Upper lobe of left lung (tissue), 6 donors: ENCODE measurements at regions not wholly inside any gene's neighbourhood (a gene's known extent, or its start where the extent isn't known, plus 50 kb on each side); places are given as distances from the start of the nearest gene placed in this dataset.

ENCODE experiments used
- ATAC-seq, 2 donors: fragments of 200-7000 bp; cut with Tn5 transposase; one replicate each; pipeline ENCODE4 v1.9.1; 2022; ENCODE audit warnings: mild to moderate bottlenecking in 2 of 2, moderate library complexity in 2 of 2; ENCODE audit not compliant: low FRiP score in 2 of 2
- DNase-seq, 2 donors: peaks; one replicate each; pipeline ENCODE4 v3.0.0-alpha.2; 2019 to 2020
- H3K27ac ChIP-seq, 4 donors: fragments of 200-600 bp; sonication (generic); one replicate each; pipeline ENCODE4 v1.5.1; 2016 to 2019
- H3K27me3 ChIP-seq, 4 donors: fragments of 200-600 bp; sonication (generic); one replicate each; pipeline ENCODE4 v1.5.1; 2017 to 2019
- H3K36me3 ChIP-seq, 4 donors: fragments of 200-600 bp; sonication (generic); one replicate each; pipeline ENCODE4 v1.5.1; 2016 to 2019
- H3K4me1 ChIP-seq, 4 donors: fragments of 200-600 bp; sonication (generic); one replicate each; pipeline ENCODE4 v1.5.1; 2018 to 2019
- H3K4me3 ChIP-seq, 4 donors: fragments of 200-600 bp; sonication (generic); one replicate each; pipeline ENCODE4 v1.5.1; 2017 to 2019; ENCODE audit warnings: mild to moderate bottlenecking in 2 of 4, moderate library complexity in 1 of 4
- H3K9me3 ChIP-seq, 4 donors: fragments of 200-600 bp; sonication (generic); one replicate each; pipeline ENCODE4 v1.5.1; 2018 to 2019
- CTCF ChIP-seq, 6 experiments: fragments of 450-650 bp in 4 of 6; fragments of 200-600 bp in 2 of 6; sonication (generic) in 2 of 6; IDR thresholded peaks; one replicate each; pipeline ENCODE4 v1.5.1; 2016 to 2019; ENCODE audit warnings: antibody characterized with exemption in 6 of 6
- EP300 ChIP-seq, 4 donors: sonication (generic); formaldehyde crosslinking; IDR thresholded peaks; one replicate each; pipeline ENCODE4 v1.5.1; 2017; ENCODE audit warnings: antibody characterized with exemption in 4 of 4, control low read depth in 2 of 4
- POLR2A ChIP-seq, 4 donors: fragments of 450-650 bp; IDR thresholded peaks; one replicate each; pipeline ENCODE4 v1.5.1; 2016 to 2017; ENCODE audit warnings: antibody characterized with exemption in 4 of 4, mild to moderate bottlenecking in 2 of 4
- POLR2AphosphoS5 ChIP-seq, 2 donors: sonication (generic); formaldehyde crosslinking; IDR thresholded peaks; one replicate each; pipeline ENCODE4 v1.5.1; 2017; ENCODE audit warnings: antibody characterized with exemption in 2 of 2
- WGBS, 2 donors: methylation state at CpG; one replicate each; pipeline ENCODE4 v1.1.5; 2017 to 2018; 5-methylcytosine and 5-hydroxymethylcytosine counted together
- donor health status: DM: no; HTN: no; CAD: no; lungs with moderate emphysema.
- donor health status: DM: no; HTN: yes; CAD: no; lungs with severe emphysema.

DNA sequence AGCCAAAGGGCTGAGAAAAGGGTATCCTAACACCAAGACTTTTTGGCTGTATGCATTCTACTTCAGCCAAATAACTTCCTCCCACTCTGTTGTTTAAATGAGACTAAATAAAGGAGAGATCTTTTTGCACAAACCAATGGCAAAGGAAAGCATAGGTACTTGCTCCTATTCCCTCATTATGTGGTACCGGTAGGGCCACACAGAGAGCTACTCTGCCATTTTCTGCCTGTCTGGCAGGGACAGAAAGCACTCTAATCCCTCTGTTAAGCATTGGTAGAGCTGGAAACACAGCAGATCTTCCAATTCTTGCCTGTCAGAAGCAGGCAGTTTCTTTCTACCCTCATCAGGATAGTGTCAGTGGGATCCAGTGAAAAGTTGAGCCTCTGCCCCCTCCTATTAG is 918.3 kb upstream of the TMEFF2 start:
- TF ChIP-seq POLR2AphosphoS5 (IDR thresholded peaks at IDR 0.05): no peak
- no peak for TF ChIP-seq CTCF (IDR thresholded peaks at IDR 0.05)
- no peak for DNase-seq
- no peaks in the 10 kb centered on the region for H3K9me3 ChIP-seq
- ATAC-seq: no peak
- no peaks in the 10 kb centered on the region for H3K36me3 ChIP-seq
- no peaks in the 10 kb centered on the region for H3K4me1 ChIP-seq
- WGBS, 2 donors: 94 to 100% methylated on average over 1 of the region's 1 CpG
- H3K4me3 ChIP-seq: no peak overlapping the region
- H3K27ac ChIP-seq: no peak overlapping the region
- H3K27me3 ChIP-seq: no peaks in the 10 kb centered on the region

DNA sequence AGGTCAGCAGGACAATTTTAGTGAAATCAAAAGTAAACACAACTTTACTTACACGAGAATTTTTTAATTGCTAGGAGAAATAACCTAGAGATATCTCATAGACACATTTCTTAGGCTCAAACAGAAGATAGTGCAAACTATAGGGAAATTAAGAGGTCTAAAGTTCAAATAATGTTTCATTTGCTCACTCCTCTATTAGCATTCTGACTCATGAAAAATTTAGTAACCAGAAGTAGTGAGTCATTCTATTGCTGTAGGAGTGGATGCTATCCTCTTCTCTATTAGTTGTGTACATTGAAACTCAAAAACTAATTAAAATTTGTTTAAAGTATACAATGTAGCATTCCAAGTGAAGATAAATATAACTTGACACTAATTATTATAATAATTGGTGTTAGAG is 908.3 kb upstream of the TMEFF2 start:
- WGBS, 2 donors: 50 to 60% methylated on average over 1 of the region's 1 CpG
- Histone ChIP-seq H3K4me3 (no peak overlapping the region), H3K36me3 (no peaks in the 10 kb centered on the region), H3K9me3 (no peaks in the 10 kb centered on the region), H3K27ac (no peak overlapping the region), H3K4me1 (no peaks in the 10 kb centered on the region), H3K27me3 (no peaks in the 10 kb centered on the region)
- ATAC-seq: no peak
- no peak for TF ChIP-seq EP300 (IDR thresholded peaks at IDR 0.05)
- no peak for TF ChIP-seq POLR2AphosphoS5 (IDR thresholded peaks at IDR 0.05)
- TF ChIP-seq CTCF (IDR thresholded peaks at IDR 0.05): no peak
- no peak for DNase-seq

DNA sequence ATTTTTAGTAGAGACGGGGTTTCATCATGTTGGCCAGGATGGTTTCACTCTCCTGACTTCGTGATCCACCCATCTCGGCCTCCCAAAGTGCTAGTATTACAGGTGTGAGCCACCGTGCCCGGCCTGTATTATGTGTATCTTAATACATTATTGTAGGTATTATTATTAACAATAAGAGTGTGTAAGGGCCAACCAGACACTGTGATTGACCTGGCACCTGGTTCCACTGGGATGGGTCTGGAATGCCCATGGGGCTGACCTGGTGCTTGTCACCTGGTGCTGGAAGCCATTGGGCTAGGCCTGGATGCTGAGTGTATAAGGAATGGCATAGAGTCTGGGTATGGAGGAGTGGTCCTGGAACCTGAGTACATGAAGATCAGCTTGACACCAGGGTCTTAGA is 906.9 kb upstream of the TMEFF2 start:
- Histone ChIP-seq H3K4me1 (no peaks in the 10 kb centered on the region), H3K36me3 (no peaks in the 10 kb centered on the region), H3K9me3 (no peaks in the 10 kb centered on the region), H3K27ac (no peak overlapping the region), H3K4me3 (no peak overlapping the region), H3K27me3 (no peaks in the 10 kb centered on the region)
- ATAC-seq: no peak
- TF ChIP-seq POLR2A (IDR thresholded peaks at IDR 0.05): no peak
- TF ChIP-seq CTCF (IDR thresholded peaks at IDR 0.05): no peak
- TF ChIP-seq POLR2AphosphoS5 (IDR thresholded peaks at IDR 0.05): no peak
- no peak for TF ChIP-seq EP300 (IDR thresholded peaks at IDR 0.05)
- DNase-seq: no peak
- WGBS, 2 donors: 95 to 96% methylated on average over 5 of the region's 5 CpGs

- ATAC-seq (no peak), DNase-seq (no peak)
- Histone ChIP-seq H3K9me3 (no peaks in the 10 kb centered on the region), H3K27ac (no peak overlapping the region), H3K36me3 (no peaks in the 10 kb centered on the region), H3K27me3 (no peaks in the 10 kb centered on the region), H3K4me1 (no peaks in the 10 kb centered on the region), H3K4me3 (no peak overlapping the region)
- WGBS, 2 donors: 39 to 59% methylated on average over 1 of the region's 1 CpG
- TF ChIP-seq POLR2A (IDR thresholded peaks at IDR 0.05) (no peak), POLR2AphosphoS5 (IDR thresholded peaks at IDR 0.05) (no peak)
Observed at GRCh38 chr2:193088026-193088425, 893.3 kb upstream of the TMEFF2 start.

- ATAC-seq: no peak
- H3K27me3 ChIP-seq: no peaks in the 10 kb centered on the region
- H3K4me3 ChIP-seq: no peak overlapping the region
- no peak overlapping the region for H3K27ac ChIP-seq
- no peak for DNase-seq
- H3K9me3 ChIP-seq: no peaks in the 10 kb centered on the region
- no peaks in the 10 kb centered on the region for H3K4me1 ChIP-seq
- TF ChIP-seq POLR2A (IDR thresholded peaks at IDR 0.05): no peak
- TF ChIP-seq CTCF (IDR thresholded peaks at IDR 0.05): no peak
- no peak for TF ChIP-seq POLR2AphosphoS5 (IDR thresholded peaks at IDR 0.05)
- TF ChIP-seq EP300 (IDR thresholded peaks at IDR 0.05): no peak
- H3K36me3 ChIP-seq: no peaks in the 10 kb centered on the region
Observed at GRCh38 chr2:193076995-193077394, 882.3 kb upstream of the TMEFF2 start.
